Mesenchymal stem cell (in vitro differentiated cells and primary cell): ENCODE measurements at regions not wholly inside any gene's neighbourhood (a gene's known extent, or its start where the extent isn't known, plus 50 kb on each side); places are given as distances from the start of the nearest gene placed in this dataset.
A peak's percentile ranks its signal among the peaks of the same experiment; 100 is the strongest.

Experiments
- DNase-seq: peaks from one replicate; pipeline ENCODE4 v3.0.0-alpha.2; 2013
- H2AFZ ChIP-seq: one replicate; pipeline ENCODE4 v1.6.1; 2013; ENCODE audit warnings: low read depth, mild to moderate bottlenecking, control low read depth, inconsistent platforms, low read length, moderate library complexity
- H2AK5ac ChIP-seq: 2 replicates; pipeline ENCODE4 v1.6.1; 2013; ENCODE audit warnings: low read length, moderate library complexity, mild to moderate bottlenecking, inconsistent platforms; ENCODE audit not compliant: severe bottlenecking
- H2BK120ac ChIP-seq: one replicate; pipeline ENCODE4 v1.6.1; 2013; ENCODE audit warnings: low read depth, mild to moderate bottlenecking, inconsistent platforms, low read length, moderate library complexity
- H2BK12ac ChIP-seq, 2 experiments: one replicate each; pipeline ENCODE4 v1.6.1; 2013; ENCODE audit warnings: inconsistent platforms in 2 of 2, low read length in 2 of 2, mild to moderate bottlenecking in 2 of 2, moderate library complexity in 2 of 2, control low read depth in 1 of 2
- H2BK15ac ChIP-seq: one replicate; pipeline ENCODE4 v1.6.1; 2013; ENCODE audit warnings: mild to moderate bottlenecking, low read depth, inconsistent platforms; ENCODE audit not compliant: poor library complexity, severe bottlenecking
- H2BK5ac ChIP-seq: 2 replicates; pipeline ENCODE4 v1.6.1; 2013; ENCODE audit warnings: low read depth, mild to moderate bottlenecking, low read length, control low read depth, inconsistent platforms; ENCODE audit not compliant: poor library complexity, severe bottlenecking
- H3K14ac ChIP-seq, 2 experiments: one replicate each; pipeline ENCODE4 v1.6.1; 2013; ENCODE audit warnings: inconsistent platforms in 2 of 2, low read length in 2 of 2, control low read depth in 1 of 2, mild to moderate bottlenecking in 1 of 2, moderate library complexity in 1 of 2
- H3K18ac ChIP-seq, 2 experiments: one replicate each; pipeline ENCODE4 v1.6.1; 2013; ENCODE audit warnings: inconsistent platforms in 2 of 2, low read length in 2 of 2, control low read depth in 1 of 2, low read depth in 1 of 2, mild to moderate bottlenecking in 1 of 2
- H3K23ac ChIP-seq, 2 experiments: one replicate each; pipeline ENCODE4 v1.6.1; 2013; ENCODE audit warnings: inconsistent platforms in 2 of 2, low read length in 2 of 2, mild to moderate bottlenecking in 2 of 2, moderate library complexity in 2 of 2, control low read depth in 1 of 2
- H3K27ac ChIP-seq: 2 replicates; pipeline ENCODE4 v1.5.1; 2013; ENCODE audit warnings: mild to moderate bottlenecking, moderate library complexity, low read length, control low read depth, inconsistent platforms; ENCODE audit not compliant: poor library complexity, severe bottlenecking
- H3K27me3 ChIP-seq, 2 experiments: 2 replicates each; pipeline versions ENCODE4 v1.6.1 to v1.7.0; 2013; ENCODE audit warnings: low read length in 2 of 2, mild to moderate bottlenecking in 2 of 2, moderate library complexity in 2 of 2, control low read depth in 1 of 2, inconsistent platforms in 1 of 2; ENCODE audit not compliant: control insufficient read depth in 1 of 2, insufficient read depth in 1 of 2
- H3K36me3 ChIP-seq, 2 experiments: 2 replicates each; pipeline versions ENCODE4 v1.6.1 to v1.7.0; 2013; ENCODE audit warnings: low read length in 2 of 2, control low read depth in 1 of 2, inconsistent platforms in 1 of 2, low read depth in 1 of 2, mild to moderate bottlenecking in 1 of 2; ENCODE audit not compliant: insufficient read depth in 2 of 2, control insufficient read depth in 1 of 2
- H3K4ac ChIP-seq, 2 experiments: one replicate each; pipeline ENCODE4 v1.6.1; 2013; ENCODE audit warnings: inconsistent platforms in 2 of 2, low read length in 2 of 2, mild to moderate bottlenecking in 2 of 2, moderate library complexity in 2 of 2, control low read depth in 1 of 2, low read depth in 1 of 2
- H3K4me1 ChIP-seq: 2 replicates; pipeline ENCODE4 v1.6.1; 2013; ENCODE audit warnings: low read depth, low read length, control low read depth; ENCODE audit not compliant: control insufficient read depth, insufficient read depth
- H3K4me2 ChIP-seq: 2 replicates; pipeline ENCODE4 v1.6.1; 2013; ENCODE audit warnings: low read length, mild to moderate bottlenecking, inconsistent platforms; ENCODE audit not compliant: poor library complexity, severe bottlenecking
- H3K4me3 ChIP-seq, 2 experiments: 2 replicates each; pipeline versions ENCODE4 v1.5.1 to v1.7.0; 2013; ENCODE audit warnings: low read length in 2 of 2, mild to moderate bottlenecking in 2 of 2, control low read depth in 1 of 2, low read depth in 1 of 2; ENCODE audit not compliant: insufficient read depth in 1 of 2
- H3K79me1 ChIP-seq: replicated peaks from 2 replicates; pipeline ENCODE4 v1.6.1; 2013; ENCODE audit warnings: mild to moderate bottlenecking, control low read depth, low read length, inconsistent platforms; ENCODE audit not compliant: poor library complexity, severe bottlenecking
- H3K9ac ChIP-seq: 2 replicates; pipeline ENCODE4 v1.7.0; 2013; ENCODE audit warnings: mild to moderate bottlenecking, low read length, moderate library complexity
- H3K9me3 ChIP-seq: 2 replicates; pipeline ENCODE4 v1.7.0; 2013; ENCODE audit warnings: mild to moderate bottlenecking, low read length; ENCODE audit not compliant: control insufficient read depth
- H4K8ac ChIP-seq: one replicate; pipeline ENCODE4 v1.6.1; 2013; ENCODE audit warnings: inconsistent platforms, mild to moderate bottlenecking, low read length, moderate library complexity
- H4K91ac ChIP-seq: one replicate; pipeline ENCODE4 v1.6.1; 2013; ENCODE audit warnings: mild to moderate bottlenecking, low read length, inconsistent platforms
- WGBS: methylation state at CpG from one replicate; pipeline ENCODE4 v1.1.7; 2013; ENCODE audit warnings: mixed read lengths; 5-methylcytosine and 5-hydroxymethylcytosine counted together

DNA sequence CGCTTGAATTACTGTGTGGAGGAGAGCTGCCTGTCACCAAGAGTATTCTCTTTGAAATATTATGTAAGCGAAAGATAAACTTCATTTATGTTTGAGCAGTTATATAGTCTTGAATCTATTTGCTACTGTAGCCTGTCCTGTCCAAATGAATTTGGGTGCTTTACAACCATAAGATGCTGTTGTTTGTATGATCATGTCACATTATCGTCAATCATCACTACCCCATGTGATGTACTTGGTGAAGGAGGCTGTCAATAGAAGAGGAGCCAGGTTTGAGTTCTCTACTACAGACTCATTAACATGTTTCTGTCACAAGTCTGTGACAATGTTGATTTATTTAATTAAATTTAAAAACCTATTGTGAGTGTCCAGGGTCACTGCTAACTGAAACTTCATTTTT is 403.3 kb upstream of the MEF2C start:
- no peak for DNase-seq
- no peak overlapping the region for H3K9ac ChIP-seq
- H3K4me2 ChIP-seq, result no peak overlapping the region
- no peak overlapping the region for H2BK120ac ChIP-seq
- H3K14ac ChIP-seq, result no peak overlapping the region
- no peak overlapping the region for H4K8ac ChIP-seq
- no peak overlapping the region for H2BK5ac ChIP-seq
- H2BK15ac ChIP-seq, result no peak overlapping the region
- H3K4me1 ChIP-seq, result no peaks in the 10 kb centered on the region
- H2AK5ac ChIP-seq, result no peak overlapping the region
- no peaks in the 10 kb centered on the region for H3K36me3 ChIP-seq
- H2AFZ ChIP-seq, result no peak overlapping the region
- no peak overlapping the region for H3K4me3 ChIP-seq
- no peak overlapping the region for H3K4ac ChIP-seq
- no peak overlapping the region for H2BK12ac ChIP-seq
- H4K91ac ChIP-seq, result no peak overlapping the region
- no peak overlapping the region for H3K27ac ChIP-seq
- H3K9me3 ChIP-seq, result no peaks in the 10 kb centered on the region
- H3K27me3 ChIP-seq, result no peaks in the 10 kb centered on the region
- H3K23ac ChIP-seq, result no peak overlapping the region
- no peaks in the 10 kb centered on the region for H3K79me1 ChIP-seq
- WGBS, result 96% methylated on average over 2 of the region's 3 CpGs
- no peak overlapping the region for H3K18ac ChIP-seq

DNA sequence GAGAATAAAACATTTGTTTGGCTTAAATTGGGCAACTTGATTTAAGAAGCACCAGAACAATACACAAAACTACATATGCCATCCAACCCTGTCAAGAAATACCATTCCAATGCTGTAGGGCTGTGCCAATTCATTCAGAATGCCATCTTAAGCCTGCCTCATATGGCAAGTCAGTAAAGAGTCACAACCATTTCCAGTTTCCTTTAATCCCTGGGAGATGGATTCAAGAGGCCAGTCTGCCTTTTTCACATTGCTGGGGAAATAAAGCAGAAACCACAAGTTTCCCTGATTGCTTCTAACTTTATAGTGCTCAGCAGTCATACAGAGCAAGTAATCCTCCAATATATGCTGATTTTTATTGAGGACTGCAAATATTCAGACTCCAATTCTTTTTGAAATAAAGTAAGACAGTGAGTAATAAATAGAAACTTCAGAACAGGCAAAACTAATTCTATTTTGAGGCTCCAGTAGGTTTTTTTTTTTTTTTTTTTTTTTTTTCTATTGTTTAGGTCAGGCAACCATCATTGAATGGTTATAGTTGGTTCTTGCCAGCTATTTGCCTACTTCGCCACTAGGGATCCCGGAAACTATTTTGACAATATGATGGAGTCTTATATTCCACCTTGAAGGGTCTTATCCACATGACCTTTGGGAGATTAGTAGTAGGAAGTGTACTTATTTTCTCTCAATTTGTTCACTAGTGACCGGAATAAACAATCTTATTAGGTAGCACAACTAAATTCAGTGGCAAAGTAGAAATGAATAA is 400.9 kb upstream of the MEF2C start:
- DNase-seq, result peak; percentile 19
- no peak overlapping the region for H3K27ac ChIP-seq
- WGBS, result 93% methylated on average over 3 of the region's 3 CpGs

DNA sequence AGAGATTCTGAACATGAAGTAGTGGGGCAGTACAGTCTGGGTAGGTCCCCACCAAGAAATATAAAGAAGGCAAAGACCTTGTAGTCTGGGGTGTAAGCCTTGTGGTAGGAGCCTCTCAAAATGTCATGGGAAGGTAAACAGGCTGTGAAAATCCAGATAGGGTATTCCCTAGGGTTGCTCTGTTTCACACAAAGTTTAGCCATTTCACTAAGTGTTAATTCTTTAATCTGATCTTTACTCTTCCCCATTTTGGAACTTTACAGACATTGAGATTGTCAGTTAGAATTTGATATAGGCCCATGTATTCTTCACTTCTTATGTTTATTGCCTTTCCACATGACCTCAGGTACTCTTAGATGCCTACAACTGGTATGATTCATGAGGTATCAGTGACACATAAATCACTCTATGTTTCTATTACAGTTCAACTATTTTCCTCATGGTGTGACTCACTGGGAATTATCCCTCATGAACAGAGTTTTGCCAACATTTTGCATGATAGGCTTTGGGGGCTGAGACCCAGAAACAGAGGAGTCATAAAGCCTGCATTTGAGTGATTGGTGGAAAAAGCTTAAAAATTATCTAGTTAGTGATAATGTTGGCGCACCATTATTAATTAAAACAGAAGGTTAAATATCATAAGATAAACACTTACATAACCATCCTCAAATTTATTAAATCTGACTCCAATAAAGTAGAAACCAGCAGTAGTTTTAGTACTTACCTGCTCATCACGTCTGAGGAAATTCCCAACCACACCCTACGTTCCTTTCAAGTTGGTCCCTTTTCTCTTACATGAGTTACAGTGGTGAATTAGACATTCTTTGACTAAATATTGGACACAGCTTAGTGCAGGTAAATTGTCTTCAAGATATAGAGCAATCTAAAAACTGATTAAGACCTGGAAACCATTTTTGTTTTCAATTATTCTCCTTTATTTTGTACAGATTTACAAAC is 399.8 kb upstream of the MEF2C start:
- WGBS, result 100% methylated on average over 1 of the region's 3 CpGs
- Histone ChIP-seq H3K9me3 (no peaks in the 10 kb centered on the region), H4K8ac (no peak overlapping the region), H3K79me1 (no peaks in the 10 kb centered on the region), H2BK120ac (no peak overlapping the region), H3K4me3 (no peak overlapping the region), H3K27ac (no peak overlapping the region), H3K23ac (no peak overlapping the region), H3K18ac (peak overlapping the region in 1 of 2 experiments; percentile 28), H2AK5ac (no peak overlapping the region), H2BK12ac (no peak overlapping the region), H2BK15ac (no peak overlapping the region), H3K4me1 (no peaks in the 10 kb centered on the region), H3K4ac (no peak overlapping the region), H3K4me2 (no peak overlapping the region), H3K14ac (no peak overlapping the region), H3K27me3 (no peaks in the 10 kb centered on the region), H2BK5ac (no peak overlapping the region), H3K9ac (no peak overlapping the region), H4K91ac (no peak overlapping the region), H2AFZ (no peak overlapping the region), H3K36me3 (no peaks in the 10 kb centered on the region)
- peak; percentile 52 for DNase-seq

More for the DNA sequence above, 400.9 kb upstream of the MEF2C start:
- H3K14ac ChIP-seq, result no peak overlapping the region
- no peak overlapping the region for H2AFZ ChIP-seq
- no peak overlapping the region for H3K9ac ChIP-seq
- H2BK5ac ChIP-seq, result no peak overlapping the region
- H3K36me3 ChIP-seq, result no peaks in the 10 kb centered on the region
- no peak overlapping the region for H3K18ac ChIP-seq
- H2BK120ac ChIP-seq, result no peak overlapping the region
- no peak overlapping the region for H4K91ac ChIP-seq
- H3K4me2 ChIP-seq, result no peak overlapping the region
- H3K4me3 ChIP-seq, result no peak overlapping the region
- no peak overlapping the region for H2BK15ac ChIP-seq
- no peaks in the 10 kb centered on the region for H3K27me3 ChIP-seq
- no peak overlapping the region for H2AK5ac ChIP-seq
- H3K79me1 ChIP-seq, result no peaks in the 10 kb centered on the region
- H4K8ac ChIP-seq, result no peak overlapping the region
- H3K4me1 ChIP-seq, result no peaks in the 10 kb centered on the region
- no peak overlapping the region for H2BK12ac ChIP-seq
- no peaks in the 10 kb centered on the region for H3K9me3 ChIP-seq
- H3K4ac ChIP-seq, result no peak overlapping the region
- no peak overlapping the region for H3K23ac ChIP-seq
